PC-9 (cell line): ENCODE measurements at regions not wholly inside any gene's neighbourhood (a gene's known extent, or its start where the extent isn't known, plus 50 kb on each side); places are given as distances from the start of the nearest gene placed in this dataset.

Experiments used
- BruUV-seq: library from RNA; stranded (reverse); fragments of 400-500 nt; replicated peaks from 2 replicates; lab custom pipeline; 2021; lab: Mats Ljungman, UMichigan
- CTCF ChIA-PET: fragments of 300-600 bp; sonication (Branson Sonifier 250); formaldehyde crosslinking; loops from one replicate; lab custom pipeline; 2022; ENCODE audit warnings: antibody characterized with exemption; lab: Charles Lee
- POLR2A ChIA-PET: fragments of 300-600 bp; sonication (Branson Sonifier 250); formaldehyde crosslinking; loops from one replicate; lab custom pipeline; 2022; ENCODE audit warnings: antibody characterized with exemption; ENCODE audit not compliant: unreplicated experiment; lab: Charles Lee
- DNase-seq, 2 experiments: peaks; one replicate each; pipeline versions ENCODE4 v3.0.0 to v3.0.0-alpha.2; 2015 to 2022; ENCODE audit warnings: mixed read lengths in 1 of 2
- H2AFZ ChIP-seq: fragments of 200-600 bp; sonication (generic); 2 replicates; pipeline ENCODE4 v1.8.1; 2017; ENCODE audit warnings: antibody characterized with exemption
- H3F3A ChIP-seq: fragments of 200-600 bp; sonication (generic); 2 replicates; pipeline ENCODE4 v1.8.1; 2017; ENCODE audit warnings: antibody characterized with exemption, mild to moderate bottlenecking, low read depth; ENCODE audit not compliant: insufficient read depth
- H3K27ac ChIP-seq: fragments of 200-600 bp; sonication (generic); 2 replicates; pipeline ENCODE4 v1.6.1; 2016; ENCODE audit warnings: mixed run types
- H3K27me3 ChIP-seq: fragments of 200-600 bp; sonication (generic); 2 replicates; pipeline ENCODE4 v1.6.1; 2016; ENCODE audit warnings: low read depth, mixed run types; ENCODE audit not compliant: insufficient read depth
- H3K36me3 ChIP-seq: fragments of 200-600 bp; sonication (generic); 2 replicates; pipeline ENCODE4 v1.6.1; 2016; ENCODE audit warnings: low read depth, mixed run types
- H3K4me1 ChIP-seq: fragments of 200-600 bp; sonication (generic); replicated peaks from 2 replicates; pipeline ENCODE4 v1.6.1; 2016; ENCODE audit warnings: mixed run types; ENCODE audit not compliant: insufficient read depth
- H3K4me2 ChIP-seq: fragments of 200-600 bp; sonication (generic); 2 replicates; pipeline ENCODE4 v1.6.1; 2017; ENCODE audit warnings: mixed run types
- H3K4me3 ChIP-seq: fragments of 200-600 bp; sonication (generic); 2 replicates; pipeline ENCODE4 v1.6.1; 2016; ENCODE audit warnings: mixed run types
- H3K79me2 ChIP-seq: fragments of 200-600 bp; sonication (generic); 2 replicates; pipeline ENCODE4 v1.6.1; 2017; ENCODE audit warnings: low read depth, mixed run types
- H3K9me2 ChIP-seq: fragments of 200-600 bp; sonication (generic); 2 replicates; pipeline ENCODE4 v1.8.1; 2017; ENCODE audit warnings: mild to moderate bottlenecking; ENCODE audit not compliant: insufficient read depth
- H3K9me3 ChIP-seq: fragments of 200-600 bp; sonication (generic); 2 replicates; pipeline ENCODE4 v1.8.1; 2016; ENCODE audit warnings: low read depth; ENCODE audit not compliant: insufficient read depth
- H4K20me1 ChIP-seq: fragments of 200-600 bp; sonication (generic); 2 replicates; pipeline ENCODE4 v1.8.1; 2017; ENCODE audit not compliant: insufficient read depth
- EZH2 ChIP-seq: fragments of 200-600 bp; sonication (generic); IDR thresholded peaks from 2 replicates; pipeline ENCODE4 v1.8.0; 2017; ENCODE audit warnings: antibody characterized with exemption, low read depth
- intact Hi-C: fragments of 100-400 bp; cut with micrococcal nuclease; formaldehyde crosslinking; loops from one replicate; pipeline ENCODE4 v1.10.0; 2022; ENCODE audit not compliant: unreplicated experiment
- TF ChIP-seq, protein P1 (sequence below): fragments of 200-600 bp; sonication (generic); conservative IDR thresholded peaks from 2 replicates; pipeline ENCODE4 v1.6.1; 2017; ENCODE audit warnings: mixed run types, antibody characterized with exemption, mild to moderate bottlenecking, moderate library complexity

DNA sequence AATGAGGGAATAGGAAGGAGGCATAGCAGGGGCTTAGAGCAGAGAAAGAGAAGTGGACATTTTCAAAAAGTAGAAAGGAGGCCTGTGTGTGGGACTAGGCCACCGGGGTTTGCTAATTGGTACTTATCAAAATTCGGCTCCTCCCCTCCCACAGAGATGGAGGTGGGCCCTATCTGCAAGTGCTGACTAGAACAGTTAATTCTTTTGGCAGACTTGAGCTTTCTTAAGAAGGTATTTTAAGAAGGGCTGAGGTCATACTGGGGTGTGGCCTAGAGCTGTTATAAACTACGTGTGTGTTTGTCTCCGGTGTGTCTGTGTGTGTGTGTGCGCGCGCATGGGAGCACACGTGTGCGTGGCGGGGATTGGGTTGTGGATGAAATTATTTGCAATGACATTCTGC, 1086.5 kb downstream of the EFNA5 start:
- Histone ChIP-seq H3K9me2 (no peaks in the 10 kb centered on the region), H2AFZ (no peak overlapping the region), H3K9me3 (no peaks in the 10 kb centered on the region), H3K4me2 (no peak overlapping the region), H3K4me1 (no peaks in the 10 kb centered on the region), H3K79me2 (no peaks in the 10 kb centered on the region), H3K4me3 (no peak overlapping the region), H3F3A (no peaks in the 10 kb centered on the region), H3K27me3 (no peaks in the 10 kb centered on the region), H3K36me3 (no peaks in the 10 kb centered on the region), H3K27ac (no peak overlapping the region), H4K20me1 (no peaks in the 10 kb centered on the region)
- TF ChIP-seq EZH2 = no peak
- TF ChIP-seq, protein P1, sequence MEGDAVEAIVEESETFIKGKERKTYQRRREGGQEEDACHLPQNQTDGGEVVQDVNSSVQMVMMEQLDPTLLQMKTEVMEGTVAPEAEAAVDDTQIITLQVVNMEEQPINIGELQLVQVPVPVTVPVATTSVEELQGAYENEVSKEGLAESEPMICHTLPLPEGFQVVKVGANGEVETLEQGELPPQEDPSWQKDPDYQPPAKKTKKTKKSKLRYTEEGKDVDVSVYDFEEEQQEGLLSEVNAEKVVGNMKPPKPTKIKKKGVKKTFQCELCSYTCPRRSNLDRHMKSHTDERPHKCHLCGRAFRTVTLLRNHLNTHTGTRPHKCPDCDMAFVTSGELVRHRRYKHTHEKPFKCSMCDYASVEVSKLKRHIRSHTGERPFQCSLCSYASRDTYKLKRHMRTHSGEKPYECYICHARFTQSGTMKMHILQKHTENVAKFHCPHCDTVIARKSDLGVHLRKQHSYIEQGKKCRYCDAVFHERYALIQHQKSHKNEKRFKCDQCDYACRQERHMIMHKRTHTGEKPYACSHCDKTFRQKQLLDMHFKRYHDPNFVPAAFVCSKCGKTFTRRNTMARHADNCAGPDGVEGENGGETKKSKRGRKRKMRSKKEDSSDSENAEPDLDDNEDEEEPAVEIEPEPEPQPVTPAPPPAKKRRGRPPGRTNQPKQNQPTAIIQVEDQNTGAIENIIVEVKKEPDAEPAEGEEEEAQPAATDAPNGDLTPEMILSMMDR = no peak
- no peak for DNase-seq
- no TSS peak for BruUV-seq
- intact Hi-C loops = no loop called here
- CTCF ChIA-PET = no interaction called here
- POLR2A ChIA-PET = no interaction called here

DNA sequence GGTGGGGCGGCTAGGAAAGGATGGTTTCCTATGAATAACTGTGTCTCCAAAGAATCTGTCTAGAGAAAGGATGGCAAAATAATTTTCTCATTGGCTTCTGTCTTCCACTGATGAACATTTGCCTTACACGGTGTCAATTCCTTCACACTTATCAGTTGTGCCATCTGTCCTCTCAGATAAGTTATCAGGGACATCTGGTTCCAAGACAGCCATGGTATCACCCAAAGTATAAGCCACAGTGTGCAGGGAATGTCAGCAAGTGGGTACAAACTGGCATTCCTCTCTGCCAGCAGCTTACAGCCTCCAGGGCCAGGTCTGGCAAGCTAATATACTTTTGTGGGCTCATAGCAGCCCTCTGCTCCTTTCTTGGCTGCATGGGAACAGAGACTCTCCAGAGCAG, 1092.0 kb downstream of the EFNA5 start:
- TF ChIP-seq, protein P1 = no peak
- no peak for TF ChIP-seq EZH2
- Histone ChIP-seq H3K36me3 (no peaks in the 10 kb centered on the region), H3K9me3 (no peaks in the 10 kb centered on the region), H3K9me2 (no peaks in the 10 kb centered on the region), H2AFZ (no peak overlapping the region), H3K27ac (no peak overlapping the region), H4K20me1 (no peaks in the 10 kb centered on the region), H3F3A (no peaks in the 10 kb centered on the region), H3K4me2 (no peak overlapping the region), H3K79me2 (no peaks in the 10 kb centered on the region), H3K4me3 (no peak overlapping the region), H3K4me1 (no peaks in the 10 kb centered on the region), H3K27me3 (no peaks in the 10 kb centered on the region)
- ChIA-PET POLR2A (no interaction called here), CTCF (no interaction called here)
- no peak for DNase-seq
- intact Hi-C loops = no loop called here
- no TSS peak for BruUV-seq

DNA sequence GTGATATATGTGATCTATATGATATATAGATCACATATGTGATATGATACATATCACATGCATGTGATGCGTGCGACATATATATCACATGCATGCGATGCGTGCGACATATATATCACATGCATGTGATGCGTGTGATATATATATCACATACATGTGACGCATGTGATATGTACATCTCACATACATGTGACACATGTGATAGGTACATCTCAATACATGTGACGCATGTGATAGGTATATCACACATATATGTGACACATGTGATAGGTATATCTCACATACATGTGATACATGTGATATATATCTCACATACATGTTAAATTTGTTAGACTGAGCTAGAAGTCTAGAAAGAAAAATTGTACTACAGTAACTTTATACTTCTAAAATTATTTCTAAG, 1095.9 kb downstream of the EFNA5 start:
- no peak overlapping the region for H3K4me2 ChIP-seq
- ChIA-PET POLR2A (interaction anchor here (0.7 kb wide), 1 partner anchor 12 kb away, joined by 4 read pairs; no protein-coding TSS in a partner anchor), CTCF (no interaction called here)
- H3F3A ChIP-seq = no peaks in the 10 kb centered on the region
- no peaks in the 10 kb centered on the region for H3K9me3 ChIP-seq
- H3K27me3 ChIP-seq = no peaks in the 10 kb centered on the region
- no TSS peak for BruUV-seq
- no peak overlapping the region for H3K4me3 ChIP-seq
- intact Hi-C loops = no loop called here
- no peaks in the 10 kb centered on the region for H3K79me2 ChIP-seq
- no peak overlapping the region for H3K27ac ChIP-seq
- TF ChIP-seq, protein P1 = no peak
- no peak for TF ChIP-seq EZH2
- no peaks in the 10 kb centered on the region for H3K9me2 ChIP-seq
- H3K4me1 ChIP-seq = no peaks in the 10 kb centered on the region
- no peaks in the 10 kb centered on the region for H4K20me1 ChIP-seq
- no peak overlapping the region for H2AFZ ChIP-seq
- no peaks in the 10 kb centered on the region for H3K36me3 ChIP-seq
- DNase-seq = no peak
